ENCODE measurements at regions not wholly inside any gene's neighbourhood (a gene's known extent, or its start where the extent isn't known, plus 50 kb on each side); places are given as distances from the start of the nearest gene placed in this dataset.

DNA sequence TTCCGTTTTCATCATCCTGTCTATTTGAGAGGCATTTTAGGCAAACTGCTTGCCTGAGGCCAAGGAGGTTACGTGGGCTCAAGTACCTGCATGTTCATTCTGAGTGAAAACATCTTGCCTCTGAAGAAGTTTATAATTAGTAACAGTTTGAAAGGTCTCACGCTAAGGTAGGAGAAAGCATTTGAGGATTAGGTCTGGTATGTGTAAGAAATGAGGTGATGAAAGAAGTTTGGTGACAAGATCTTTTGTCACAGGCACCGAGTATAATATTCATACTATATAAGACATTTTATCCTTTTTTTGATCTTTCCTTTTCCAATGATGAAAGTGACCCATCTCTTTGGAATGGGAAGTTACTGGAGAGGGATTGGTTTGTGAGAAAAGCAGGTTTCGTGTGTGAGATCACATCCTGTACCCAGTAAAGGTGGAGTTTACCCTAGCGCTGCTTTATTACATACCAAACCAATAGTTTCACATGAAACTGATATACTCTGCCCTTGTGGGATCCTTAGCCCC, 98.7 kb upstream of the PDC start:
- in situ Hi-C loops (cut with HindIII; ENCODE audit: low sequenced_read_pairs), result no loop called here

DNA sequence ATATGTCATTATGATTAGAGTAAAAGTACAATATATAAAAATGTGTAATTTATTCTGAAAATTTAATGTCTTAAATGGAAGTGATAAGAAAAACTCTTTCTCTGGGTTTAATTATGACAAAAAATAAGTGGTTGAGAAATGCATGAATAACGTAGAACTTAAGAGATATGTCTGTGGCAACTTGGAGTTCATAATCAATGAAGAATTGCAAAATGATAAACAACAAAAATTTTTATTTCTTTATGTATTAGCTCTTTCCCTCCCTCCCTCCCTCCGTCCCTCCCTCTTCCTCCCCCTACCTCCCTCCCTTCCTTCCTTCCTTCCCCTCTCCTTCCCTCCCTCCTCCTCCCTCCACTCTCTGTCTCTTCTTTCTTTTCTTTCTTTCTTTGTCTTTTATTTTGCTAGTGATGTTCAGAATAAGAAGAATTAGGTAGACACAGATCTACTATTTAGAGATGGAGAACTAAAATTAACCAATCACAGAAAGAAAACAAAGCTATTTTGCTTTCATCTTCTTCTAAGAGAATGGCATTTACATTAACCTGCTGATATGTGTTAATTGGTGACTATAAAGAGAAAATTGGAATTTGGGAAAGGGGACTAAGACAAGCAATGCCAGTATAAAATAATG, 96.3 kb upstream of the PDC start:
- in situ Hi-C loops (cut with HindIII; ENCODE audit: low sequenced_read_pairs), result no loop called here

DNA sequence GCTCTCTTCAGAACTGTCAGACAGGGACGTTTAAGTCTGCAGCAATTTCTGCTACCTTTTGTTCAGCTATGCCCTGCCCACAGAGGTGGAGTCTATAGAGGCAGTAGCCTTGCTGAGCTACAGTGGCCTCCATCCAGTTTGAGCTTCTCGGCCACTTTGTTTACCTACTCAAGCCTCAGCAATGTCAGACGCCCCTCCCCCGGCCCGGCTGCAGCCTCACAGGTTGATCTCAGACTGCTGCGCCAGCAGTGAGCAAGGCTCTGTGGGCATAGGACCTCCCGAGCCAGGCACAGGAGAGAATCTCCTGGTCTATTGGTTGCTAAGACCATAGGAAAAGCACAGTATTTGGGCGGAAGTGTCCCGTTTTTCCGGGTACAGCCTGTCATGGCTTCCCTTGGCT, 89.9 kb upstream of the PDC start:
- in situ Hi-C loops (cut with HindIII; ENCODE audit: low sequenced_read_pairs), result no loop called here

DNA sequence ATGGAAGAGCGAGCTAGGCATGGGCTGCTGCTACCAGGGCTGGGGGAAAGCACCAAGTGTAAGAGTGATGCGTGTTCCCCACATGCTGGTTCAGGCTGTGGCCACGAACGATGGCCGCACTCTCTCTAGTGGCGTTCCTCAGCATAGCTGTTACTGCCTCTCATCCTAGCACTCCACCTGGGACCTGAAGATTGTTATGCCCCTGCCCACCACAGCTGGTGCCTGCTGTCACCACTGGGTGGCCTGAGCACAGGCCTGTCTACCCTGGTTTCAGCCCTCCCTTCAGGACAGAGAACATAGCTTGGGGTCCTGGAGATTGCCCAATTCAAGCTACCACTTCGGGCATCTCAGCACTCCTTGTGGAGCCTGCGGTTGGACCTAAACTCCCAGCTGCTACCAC, 80.1 kb upstream of the PDC start:
- in situ Hi-C loops (cut with HindIII; ENCODE audit: low sequenced_read_pairs), result no loop called here

DNA sequence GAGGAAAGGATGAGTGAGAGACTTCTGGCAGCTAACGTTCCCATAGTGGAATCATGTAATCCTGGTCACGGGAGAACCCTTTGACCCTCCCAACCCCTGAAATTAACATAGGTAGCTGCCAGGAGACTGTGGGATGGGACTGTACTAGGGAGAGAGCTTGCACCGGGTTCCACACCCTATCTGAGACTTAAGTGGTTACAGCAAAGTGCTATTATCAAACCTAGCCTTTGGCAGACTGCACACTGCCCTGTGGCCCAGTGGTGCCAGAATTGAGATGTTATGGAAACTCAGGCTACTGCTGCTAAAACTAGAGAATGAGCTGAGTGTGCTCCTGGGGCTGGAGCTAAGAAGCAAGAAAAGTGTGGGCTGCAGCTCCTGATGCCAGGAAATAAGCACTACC, 79.6 kb upstream of the PDC start:
- in situ Hi-C loops (cut with HindIII; ENCODE audit: low sequenced_read_pairs), result no loop called here

DNA sequence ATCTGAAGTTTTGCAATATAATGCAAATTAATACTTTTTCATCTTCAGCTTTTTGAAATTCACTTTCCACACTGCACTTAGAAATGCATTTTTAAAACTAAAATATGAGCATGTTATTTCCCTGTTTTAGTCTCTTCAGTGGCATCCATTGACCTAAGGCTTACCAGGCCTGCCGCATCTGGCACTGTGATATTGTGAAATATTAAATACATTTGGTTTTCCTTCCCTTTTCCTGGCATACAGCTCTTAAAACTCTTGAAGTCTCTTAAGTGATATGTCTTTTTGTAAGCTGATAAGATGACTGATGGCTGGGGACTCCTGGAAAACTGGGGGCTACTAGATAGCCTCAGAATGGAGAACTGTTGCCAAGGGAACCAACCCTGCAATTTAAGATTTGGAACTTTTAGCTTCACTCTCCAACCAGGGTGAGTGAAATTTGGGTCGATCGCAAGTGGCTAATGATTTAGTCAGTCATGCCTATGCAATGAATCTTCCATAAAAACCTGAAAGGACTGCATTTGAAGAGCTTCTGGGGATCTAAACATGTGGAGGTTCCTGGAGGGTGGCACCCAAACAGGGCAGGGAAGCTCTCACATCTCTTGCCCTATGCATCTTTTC, 75.5 kb upstream of the PDC start:
- in situ Hi-C loops (cut with HindIII; ENCODE audit: low sequenced_read_pairs), result no loop called here

DNA sequence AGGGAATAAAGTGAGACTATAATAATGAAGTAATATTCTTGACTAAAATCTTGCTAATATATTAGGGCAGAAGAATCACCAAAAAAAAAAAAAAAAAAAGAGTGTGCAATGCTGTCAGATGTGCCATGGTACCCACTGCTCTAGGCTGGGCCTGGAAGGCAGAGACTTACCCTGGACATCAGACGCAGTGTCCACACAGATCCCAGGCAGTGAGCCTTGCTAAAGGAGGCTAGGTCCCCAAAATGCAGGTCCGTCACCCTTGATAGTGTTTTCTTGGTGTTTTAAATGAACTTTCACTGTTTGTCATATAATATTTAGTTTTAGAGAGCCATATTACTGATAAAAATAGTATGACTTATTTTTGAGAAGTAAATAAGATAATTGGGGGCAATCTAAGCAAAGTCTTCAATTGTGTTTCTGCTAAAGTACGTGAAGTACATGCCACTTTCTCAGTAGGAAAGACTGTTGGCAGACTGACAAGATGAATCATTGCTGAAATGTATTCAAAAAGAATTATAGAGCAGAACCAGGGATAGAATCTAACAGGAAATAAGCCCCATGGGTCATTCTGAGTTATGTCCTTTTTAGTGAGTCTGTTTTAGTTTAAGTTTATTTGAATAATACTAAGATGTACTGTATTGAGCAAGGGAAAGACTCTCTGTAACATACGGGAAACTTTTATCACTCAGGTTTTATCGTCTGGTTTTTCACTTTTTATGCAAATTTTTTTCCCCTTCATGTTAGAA, 74.6 kb upstream of the PDC start:
- in situ Hi-C loops (cut with HindIII; ENCODE audit: low sequenced_read_pairs), result no loop called here

DNA sequence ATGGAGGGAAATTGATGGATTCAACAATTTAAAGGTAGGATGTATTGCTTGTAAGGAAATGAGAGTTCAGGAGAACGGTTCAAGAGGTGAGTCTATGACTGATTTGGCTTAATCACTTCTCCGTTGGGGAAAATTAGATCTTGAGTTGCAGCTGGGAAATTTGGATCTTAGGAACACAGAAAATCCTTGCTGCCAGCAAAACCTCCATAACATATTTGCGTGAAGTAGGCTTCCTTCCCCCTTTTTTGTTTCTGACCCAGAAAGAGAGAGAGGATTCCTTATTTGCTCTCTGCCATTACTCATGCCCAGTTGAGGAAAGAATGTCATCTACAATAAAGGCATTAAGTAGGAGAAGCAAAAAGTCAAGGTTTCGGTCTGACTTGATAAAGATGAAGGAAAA, 73.5 kb upstream of the PDC start:
- in situ Hi-C loops (cut with HindIII; ENCODE audit: low sequenced_read_pairs), result no loop called here

DNA sequence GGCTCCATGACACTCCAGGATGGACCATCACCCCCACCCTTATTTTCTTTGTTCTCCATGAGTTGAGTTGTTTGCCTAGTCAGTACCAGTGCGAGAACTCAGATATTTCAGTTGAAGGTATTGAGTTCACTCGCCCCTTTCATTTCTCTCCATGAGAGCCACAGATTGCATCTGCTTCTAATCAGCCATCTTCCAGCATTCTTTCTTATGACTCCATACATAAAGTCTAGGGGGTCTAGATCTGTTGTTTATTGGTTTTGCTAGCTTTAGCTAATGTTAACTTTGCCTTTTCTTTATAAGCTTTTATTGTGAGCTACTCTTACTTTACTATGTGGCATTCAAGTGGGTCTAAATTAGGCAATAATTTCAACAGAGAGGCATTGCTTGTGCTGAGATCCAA, 71.6 kb upstream of the PDC start:
- in situ Hi-C loops (cut with HindIII; ENCODE audit: low sequenced_read_pairs), result no loop called here

DNA sequence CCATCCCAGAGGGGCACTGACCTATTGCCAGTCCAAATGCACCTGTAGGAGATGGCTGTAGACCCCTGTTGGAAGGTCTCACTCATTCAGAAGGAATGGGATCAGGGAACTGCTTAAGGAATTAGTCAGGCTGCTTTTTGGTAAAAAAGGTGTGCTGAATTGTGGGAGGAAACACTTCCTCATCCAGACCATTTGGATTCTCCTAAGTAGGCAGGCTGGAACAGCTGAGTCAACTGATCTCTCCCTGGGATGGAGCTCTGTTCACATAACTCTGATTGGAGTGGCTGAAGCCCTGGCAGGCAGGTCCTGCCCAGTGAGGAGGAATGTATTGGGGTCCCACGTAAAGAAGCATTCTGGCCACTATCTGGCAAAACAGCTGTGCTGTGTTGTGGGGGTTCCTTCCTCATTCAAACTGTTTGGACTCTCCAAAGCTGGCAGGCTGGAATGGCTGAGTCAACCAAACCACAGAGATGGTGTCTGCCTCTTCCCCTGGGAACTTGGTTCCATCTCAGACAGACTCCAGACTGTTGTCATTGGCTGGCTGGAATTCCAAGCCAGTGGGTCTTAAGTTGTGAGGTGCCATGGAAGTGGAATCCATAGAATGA, 70.7 kb upstream of the PDC start:
- in situ Hi-C loops (cut with HindIII; ENCODE audit: low sequenced_read_pairs), result no loop called here

DNA sequence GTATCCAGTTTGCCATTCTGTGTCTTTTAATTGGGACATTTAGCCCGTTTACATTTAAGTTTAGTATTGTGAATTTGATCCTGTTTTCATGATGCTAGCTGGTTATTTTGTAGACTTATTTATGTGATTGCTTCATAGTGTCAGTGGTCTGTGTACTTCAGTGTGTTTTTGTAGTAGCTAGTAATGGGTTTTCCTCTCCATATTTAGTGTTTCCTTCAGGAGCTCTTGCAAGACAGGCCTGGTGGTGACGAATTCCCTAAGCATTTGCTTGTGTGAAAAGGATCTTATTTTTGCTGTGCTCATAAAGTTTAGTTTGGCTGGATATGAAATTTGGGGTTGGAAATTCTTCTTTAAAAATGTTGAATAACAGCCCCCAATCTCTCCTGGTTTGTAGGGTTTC, 69.2 kb upstream of the PDC start:
- in situ Hi-C loops (cut with HindIII; ENCODE audit: low sequenced_read_pairs), result no loop called here

DNA sequence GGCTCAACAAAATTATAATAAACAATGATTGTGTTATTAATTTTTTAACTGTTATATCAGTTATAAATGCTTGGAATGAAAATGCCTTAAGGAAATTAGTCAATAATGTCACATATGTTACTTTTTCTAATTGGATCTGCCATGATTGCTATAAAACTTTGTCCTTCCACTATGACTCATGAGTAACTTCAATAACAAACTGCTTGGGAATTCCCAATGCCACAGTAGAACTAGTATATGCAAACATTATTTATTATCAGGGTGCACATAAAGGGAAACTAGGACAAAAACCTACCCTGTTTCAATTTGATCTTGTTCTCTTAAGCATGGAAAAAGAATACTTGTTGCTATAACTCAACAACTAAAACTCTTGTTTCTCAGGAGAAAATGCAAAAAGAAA, 59.1 kb upstream of the PDC start:
- in situ Hi-C loops (cut with HindIII; ENCODE audit: low sequenced_read_pairs), result no loop called here

DNA sequence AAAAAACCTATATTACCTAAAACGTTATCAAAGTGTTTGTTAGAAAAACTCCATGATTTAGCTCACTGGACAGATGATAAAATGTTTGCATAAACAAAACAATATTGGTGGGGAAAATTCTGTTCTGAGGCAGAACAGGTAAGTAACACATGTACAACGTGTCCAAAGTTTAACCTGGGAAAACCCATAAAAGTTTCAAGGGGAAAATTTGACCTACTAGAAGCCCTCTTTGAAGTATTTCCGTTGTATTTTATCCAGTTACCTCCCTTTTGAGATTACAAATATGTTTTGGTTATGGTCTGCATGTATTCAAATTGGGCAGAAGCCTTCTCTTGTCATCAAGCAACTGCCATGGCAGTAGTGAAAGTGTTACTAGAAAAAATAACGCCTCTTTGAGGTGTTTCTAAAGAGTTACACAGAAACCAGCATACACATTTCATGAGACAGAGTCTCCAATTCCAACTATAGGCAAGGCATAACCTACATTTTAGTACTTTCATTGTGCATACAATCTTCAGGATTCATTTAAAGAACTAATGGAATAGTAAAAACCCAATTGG, 58.0 kb upstream of the PDC start:
- in situ Hi-C loops (cut with HindIII; ENCODE audit: low sequenced_read_pairs), result no loop called here

DNA sequence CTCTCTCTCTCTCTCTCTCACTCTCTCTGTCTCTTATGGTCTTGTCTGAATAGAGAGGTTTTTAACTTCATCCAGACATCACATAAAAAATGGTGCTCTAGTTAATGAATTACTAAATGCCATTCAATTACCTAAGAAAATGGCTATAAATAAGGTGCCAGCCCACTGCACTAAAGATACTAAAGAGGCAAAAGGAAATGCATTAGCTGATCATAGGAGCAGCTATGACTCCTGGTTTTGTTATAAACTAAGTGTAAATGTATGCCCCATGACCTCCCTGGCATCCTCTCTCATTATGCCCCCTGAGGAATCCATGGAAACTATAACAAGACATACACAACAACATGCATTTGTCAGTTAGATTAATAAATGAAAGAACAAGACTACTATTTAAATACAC, 57.5 kb upstream of the PDC start:
- in situ Hi-C loops (cut with HindIII; ENCODE audit: low sequenced_read_pairs), result no loop called here

DNA sequence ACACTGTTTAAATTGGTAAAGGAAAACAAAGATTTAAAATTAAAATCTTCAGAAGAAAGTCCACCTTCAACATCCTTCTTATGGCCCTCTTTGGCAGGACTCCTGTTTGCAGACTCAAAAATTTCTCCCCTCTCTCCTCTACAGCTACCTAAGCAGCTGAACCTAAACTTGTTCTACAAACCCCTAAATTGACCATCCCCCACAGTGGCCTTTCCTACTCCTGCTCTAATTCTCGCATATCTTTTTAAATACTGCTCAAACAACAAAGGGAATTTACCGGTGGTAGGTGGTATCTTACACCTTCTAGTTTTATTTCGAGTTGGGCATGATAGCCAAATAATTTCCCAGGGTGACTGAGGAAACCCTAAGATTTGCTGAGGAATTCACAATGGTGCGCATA, 53.5 kb upstream of the PDC start:
- in situ Hi-C loops (cut with HindIII; ENCODE audit: low sequenced_read_pairs), result no loop called here

DNA sequence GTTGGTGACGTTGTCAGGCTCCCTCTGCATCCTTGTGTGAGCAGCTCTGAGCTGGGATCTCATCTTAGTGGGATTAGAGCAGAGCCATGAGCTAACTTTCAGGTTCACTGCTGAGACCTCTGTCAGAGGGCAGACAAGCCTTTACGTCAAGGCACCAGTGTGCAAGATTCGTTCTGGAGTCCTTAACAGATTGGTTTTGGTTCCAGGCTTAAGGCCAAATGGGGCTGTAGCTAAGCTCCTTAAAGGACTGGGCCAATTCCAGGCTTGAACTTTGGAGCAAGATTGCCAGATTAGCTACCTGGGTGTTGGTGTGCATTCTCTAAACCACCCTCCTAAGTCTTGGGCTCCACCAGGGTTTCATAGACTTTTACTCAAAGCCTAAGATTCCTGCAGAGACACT, 52.6 kb upstream of the PDC start:
- in situ Hi-C loops (cut with HindIII; ENCODE audit: low sequenced_read_pairs), result no loop called here

DNA sequence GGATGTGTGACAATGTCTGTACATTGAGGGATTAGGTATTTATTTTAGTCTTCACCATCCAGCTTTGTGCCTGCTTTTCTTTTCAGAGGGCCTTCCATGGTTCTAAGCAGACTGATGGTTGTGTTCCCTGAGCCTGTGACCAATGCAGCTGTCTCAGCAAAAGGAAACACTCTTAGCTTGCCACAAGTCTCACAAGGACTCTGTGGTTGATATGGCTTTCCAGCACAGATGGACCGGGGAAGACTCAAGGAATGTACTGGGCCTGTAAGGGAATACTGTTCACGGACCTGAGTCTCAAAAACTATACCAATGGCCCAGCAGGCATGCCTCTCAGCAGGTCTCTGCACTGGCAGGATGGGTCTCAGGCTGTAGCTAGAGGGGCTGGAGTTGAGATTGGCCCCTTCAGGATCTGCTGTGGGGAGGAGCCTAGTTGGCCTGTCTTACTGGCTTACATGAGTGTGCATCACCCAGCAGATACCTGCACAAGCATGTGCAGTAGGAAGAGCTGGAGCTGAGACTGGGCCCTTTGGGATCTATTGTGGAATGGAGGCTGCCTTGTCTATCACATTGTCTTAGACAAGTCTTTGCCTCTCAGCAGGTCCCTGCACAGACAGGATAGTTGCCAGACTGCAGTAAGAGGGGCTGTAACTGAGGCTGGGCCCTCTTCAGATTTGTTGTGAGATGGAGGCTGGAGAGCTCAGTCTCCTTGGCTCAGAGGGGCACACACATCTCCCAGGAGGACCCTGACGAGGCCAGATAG, 52.0 kb upstream of the PDC start:
- in situ Hi-C loops (cut with HindIII; ENCODE audit: low sequenced_read_pairs), result no loop called here

DNA sequence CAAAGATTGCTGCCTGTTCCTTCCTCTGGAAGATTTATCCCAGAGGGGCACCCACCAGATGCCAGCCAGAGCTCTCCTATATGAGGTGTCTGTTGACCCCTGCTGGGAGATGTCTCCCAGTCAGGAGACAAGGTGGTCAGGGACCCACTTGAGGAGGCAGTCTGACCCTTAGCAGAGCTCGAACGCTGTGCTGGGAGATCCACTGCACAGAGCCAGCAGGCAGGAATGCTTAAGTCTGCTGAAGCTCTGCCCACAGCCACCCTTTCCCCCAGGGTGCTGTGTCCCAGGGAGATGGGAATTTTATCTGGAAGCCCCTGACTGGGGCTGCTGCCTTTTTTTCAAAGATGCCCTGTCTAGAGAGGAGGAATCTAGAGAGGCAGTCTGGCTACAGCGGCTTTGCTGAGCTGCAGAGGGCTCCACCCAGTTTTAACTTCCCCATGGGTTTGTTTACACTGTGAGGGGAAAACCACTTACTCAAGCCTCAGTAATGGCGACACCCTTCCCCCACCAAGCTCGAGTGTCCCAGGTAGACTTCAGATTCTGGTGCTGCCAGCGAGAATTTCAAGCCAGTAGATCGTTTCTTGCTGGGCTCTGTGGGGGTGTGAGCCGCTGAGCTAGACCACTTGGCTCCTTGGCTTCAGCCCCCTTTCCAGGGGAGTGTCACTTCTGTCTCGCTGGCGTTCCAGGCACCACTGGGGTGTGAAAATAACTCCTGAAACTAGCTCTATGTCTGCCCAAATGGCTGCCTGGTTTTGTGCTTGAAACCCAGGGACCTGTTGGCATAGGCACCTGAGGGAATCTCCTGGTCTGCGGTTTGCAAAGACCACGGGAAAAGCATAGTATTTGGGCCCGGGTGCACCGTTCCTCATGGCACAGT, 51.1 kb upstream of the PDC start:
- in situ Hi-C loops (cut with HindIII; ENCODE audit: low sequenced_read_pairs), result no loop called here

Data from endothelial cell of hepatic sinusoid (primary cell).